ENCODE measurements at regions not wholly inside any gene's neighbourhood (a gene's known extent, or its start where the extent isn't known, plus 50 kb on each side); places are given as distances from the start of the nearest gene placed in this dataset.

DNA sequence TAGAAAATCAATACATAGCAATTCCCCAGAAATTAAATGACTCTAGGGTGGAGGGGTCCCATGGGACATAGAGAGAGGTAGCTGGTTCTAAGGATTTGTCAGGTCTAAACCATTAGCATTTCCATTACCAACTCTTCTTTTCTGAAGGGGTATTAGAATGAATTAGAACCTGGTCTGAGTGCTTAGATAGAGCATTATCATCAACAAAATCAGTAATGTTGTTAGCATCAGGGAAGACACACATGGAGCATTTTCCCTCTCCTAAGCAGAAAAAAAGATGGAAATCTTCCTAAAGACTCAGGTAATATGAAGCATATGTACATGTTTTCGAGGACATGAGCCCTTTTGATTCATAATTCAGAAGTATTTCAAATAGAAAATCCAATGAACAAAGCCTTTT is 984.4 kb upstream of the NCAM2 start:
- TF ChIP-seq, protein P1, sequence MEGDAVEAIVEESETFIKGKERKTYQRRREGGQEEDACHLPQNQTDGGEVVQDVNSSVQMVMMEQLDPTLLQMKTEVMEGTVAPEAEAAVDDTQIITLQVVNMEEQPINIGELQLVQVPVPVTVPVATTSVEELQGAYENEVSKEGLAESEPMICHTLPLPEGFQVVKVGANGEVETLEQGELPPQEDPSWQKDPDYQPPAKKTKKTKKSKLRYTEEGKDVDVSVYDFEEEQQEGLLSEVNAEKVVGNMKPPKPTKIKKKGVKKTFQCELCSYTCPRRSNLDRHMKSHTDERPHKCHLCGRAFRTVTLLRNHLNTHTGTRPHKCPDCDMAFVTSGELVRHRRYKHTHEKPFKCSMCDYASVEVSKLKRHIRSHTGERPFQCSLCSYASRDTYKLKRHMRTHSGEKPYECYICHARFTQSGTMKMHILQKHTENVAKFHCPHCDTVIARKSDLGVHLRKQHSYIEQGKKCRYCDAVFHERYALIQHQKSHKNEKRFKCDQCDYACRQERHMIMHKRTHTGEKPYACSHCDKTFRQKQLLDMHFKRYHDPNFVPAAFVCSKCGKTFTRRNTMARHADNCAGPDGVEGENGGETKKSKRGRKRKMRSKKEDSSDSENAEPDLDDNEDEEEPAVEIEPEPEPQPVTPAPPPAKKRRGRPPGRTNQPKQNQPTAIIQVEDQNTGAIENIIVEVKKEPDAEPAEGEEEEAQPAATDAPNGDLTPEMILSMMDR (IDR thresholded peaks at IDR 0.05), result no peak
- TF ChIP-seq POLR2A (IDR thresholded peaks at IDR 0.05; ENCODE audit: low read depth), result no peak
